ENCODE measurements at regions not wholly inside any gene's neighbourhood (a gene's known extent, or its start where the extent isn't known, plus 50 kb on each side); places are given as distances from the start of the nearest gene placed in this dataset.

- DNase-seq (ENCODE audit: low spot score), result no peak
Observed at GRCh38 chr10:104576611-104577010, 64.5 kb upstream of the SORCS3 start.

GRCh38 chr10:104577163-104577562, 63.9 kb upstream of the SORCS3 start:
- no peak for DNase-seq (ENCODE audit: low spot score)

- no peak for DNase-seq (ENCODE audit: low spot score)
Observed at GRCh38 chr10:104577861-104578521, 63.1 kb upstream of the SORCS3 start.

- no peak for DNase-seq (ENCODE audit: low spot score)
Observed at GRCh38 chr10:104578671-104579070, 62.4 kb upstream of the SORCS3 start.

- no peak for DNase-seq (ENCODE audit: low spot score)
Observed at GRCh38 chr10:104579136-104579535, 62.0 kb upstream of the SORCS3 start.

- no peak for DNase-seq (ENCODE audit: low spot score)
Observed at GRCh38 chr10:104580321-104580720, 60.8 kb upstream of the SORCS3 start.

GRCh38 chr10:104580774-104581675, 60.1 kb upstream of the SORCS3 start:
- peak; percentile 68 for DNase-seq (ENCODE audit: low spot score)

GRCh38 chr10:104581884-104582601, 59.0 kb upstream of the SORCS3 start:
- DNase-seq (ENCODE audit: low spot score), result no peak

GRCh38 chr10:104582602-104582951, 58.5 kb upstream of the SORCS3 start:
- no peak for DNase-seq (ENCODE audit: low spot score)

- DNase-seq (ENCODE audit: low spot score), result no peak
Observed at GRCh38 chr10:104582966-104583365, 58.1 kb upstream of the SORCS3 start.

- DNase-seq (ENCODE audit: low spot score), result no peak
Observed at GRCh38 chr10:104584541-104584940, 56.5 kb upstream of the SORCS3 start.

GRCh38 chr10:104587751-104588150, 53.3 kb upstream of the SORCS3 start:
- no peak for DNase-seq (ENCODE audit: low spot score)

GRCh38 chr10:104589431-104589830, 51.7 kb upstream of the SORCS3 start:
- no peak for DNase-seq (ENCODE audit: low spot score)

- DNase-seq (ENCODE audit: low spot score), result no peak
Observed at GRCh38 chr10:104589871-104590270, 51.2 kb upstream of the SORCS3 start.

Measured in hematopoietic multipotent progenitor cell treated with erythropoietin and hydrocortisone succinate and interleukin-3 and kit ligand, for 15 days (in vitro differentiated cells).